Mammary epithelial cell (primary cell): ENCODE measurements at regions not wholly inside any gene's neighbourhood (a gene's known extent, or its start where the extent isn't known, plus 50 kb on each side); places are given as distances from the start of the nearest gene placed in this dataset.

Experiments used
- CTCF ChIP-seq, 2 donors: IDR thresholded peaks in 1 of 2; conservative IDR thresholded peaks in 1 of 2; 2 replicates each; pipeline ENCODE4 v1.5.1; 2011 to 2012; ENCODE audit warnings: inconsistent platforms in 2 of 2, low read length in 2 of 2, mild to moderate bottlenecking in 2 of 2, control low read depth in 1 of 2, low read depth in 1 of 2; ENCODE audit not compliant: insufficient read depth in 1 of 2; ENCODE audit errors: extremely low read depth in 1 of 2
- EZH2 ChIP-seq: IDR thresholded peaks from 2 replicates; pipeline ENCODE4 v1.6.1; 2012; ENCODE audit warnings: low read length, inconsistent platforms, borderline replicate concordance

- TF ChIP-seq CTCF (conservative IDR thresholded peaks at IDR 0.05 in 1 of 2, IDR thresholded peaks at IDR 0.05 in 1 of 2; ENCODE audit: extremely low read depth in 1 of 2, insufficient read depth in 1 of 2, low read depth in 1 of 2, low read length in 2 of 2) = no peak
- no peak for TF ChIP-seq EZH2
Measured at GRCh38 chr5:26572480-26572879, 465.9 kb downstream of the CDH9 start.
